Naive B cell (primary cell): ENCODE measurements at regions not wholly inside any gene's neighbourhood (a gene's known extent, or its start where the extent isn't known, plus 50 kb on each side); places are given as distances from the start of the nearest gene placed in this dataset.
"Not testable (repeated sequence)": the region's sequence is repeated elsewhere in the genome, so short reads cannot be mapped to it uniquely, and the experiment has no call there.

ENCODE experiments used
- ATAC-seq, 2 donors: fragments of 150-1000 bp; cut with Tn5 transposase; 2 replicates each; pipeline ENCODE4 v1.10.0; 2021; ENCODE audit warnings: low read depth in 2 of 2, mild to moderate bottlenecking in 2 of 2, moderate library complexity in 2 of 2
- DNase-seq: peaks from one replicate; pipeline ENCODE4 v3.0.0; 2022
- H3K27ac Mint-ChIP-seq, 6 donors: one replicate each; pipeline ENCODE4 v1.8.0; 2020 to 2022; ENCODE audit warnings: mild to moderate bottlenecking in 6 of 6, mixed read lengths in 6 of 6, moderate library complexity in 5 of 6, inconsistent platforms in 2 of 6
- H3K27me3 Mint-ChIP-seq, 3 donors: one replicate each; pipeline ENCODE4 v1.8.0; 2021 to 2022; ENCODE audit warnings: mixed read lengths in 3 of 3, mild to moderate bottlenecking in 1 of 3
- H3K36me3 Mint-ChIP-seq, 2 donors: one replicate each; pipeline ENCODE4 v1.8.0; 2020 to 2022; ENCODE audit warnings: mixed read lengths in 2 of 2, inconsistent platforms in 1 of 2, mild to moderate bottlenecking in 1 of 2
- H3K4me1 Mint-ChIP-seq, 3 donors: one replicate each; pipeline ENCODE4 v1.8.0; 2020 to 2022; ENCODE audit warnings: mixed read lengths in 3 of 3, inconsistent platforms in 1 of 3, mild to moderate bottlenecking in 1 of 3, moderate library complexity in 1 of 3
- H3K4me3 Mint-ChIP-seq, 8 donors: one replicate each; pipeline ENCODE4 v1.8.0; 2020 to 2022; ENCODE audit warnings: mild to moderate bottlenecking in 8 of 8, mixed read lengths in 8 of 8, moderate library complexity in 8 of 8, inconsistent platforms in 2 of 8
- H3K9me3 Mint-ChIP-seq, 7 donors: one replicate each; pipeline ENCODE4 v1.8.0; 2020 to 2022; ENCODE audit warnings: mixed read lengths in 7 of 7, mild to moderate bottlenecking in 5 of 7, inconsistent platforms in 2 of 7, moderate library complexity in 1 of 7

DNA sequence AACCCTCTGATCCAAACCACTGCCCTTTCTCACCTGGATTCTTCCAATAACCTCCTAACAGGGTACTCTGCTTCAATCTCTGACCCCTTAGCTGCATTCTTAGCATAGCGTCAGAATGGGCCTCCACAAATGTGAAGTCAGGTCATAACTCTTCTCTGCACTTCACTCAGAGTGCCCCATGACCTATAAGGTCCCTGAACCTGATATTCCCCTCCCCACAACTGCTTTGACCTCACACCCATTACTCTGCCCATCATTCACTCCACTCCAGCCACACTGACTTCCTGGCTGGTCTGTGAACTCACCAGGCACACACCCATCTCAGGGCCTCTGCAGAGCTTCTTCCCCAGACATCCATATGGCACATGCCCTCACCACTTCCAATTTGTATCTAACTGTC is 141.9 kb downstream of the ZNF281 start:
- Mint-ChIP-seq H3K4me3 (no peak overlapping the region), H3K36me3 (no peaks in the 10 kb centered on the region), H3K4me1 (peaks cover 17 to 26% (median 19%) of the 10 kb centered on the region in 3 donors), H3K9me3 (no peaks in the 10 kb centered on the region), H3K27ac (peak overlapping the region in 2 of 6 donors; percentile 5 to 76), H3K27me3 (no peaks in the 10 kb centered on the region)
- no peak for DNase-seq
- ATAC-seq: no peak

- peaks cover 17 to 26% (median 19%) of the 10 kb centered on the region in 3 donors for H3K4me1 Mint-ChIP-seq
- no peaks in the 10 kb centered on the region for H3K9me3 Mint-ChIP-seq
- H3K27ac Mint-ChIP-seq: no peak overlapping the region
- H3K36me3 Mint-ChIP-seq: no peaks in the 10 kb centered on the region
- DNase-seq (no peak), ATAC-seq (no peak)
- no peak overlapping the region for H3K4me3 Mint-ChIP-seq
- no peaks in the 10 kb centered on the region for H3K27me3 Mint-ChIP-seq
Observed at GRCh38 chr1:200267458-200267857, 142.4 kb downstream of the ZNF281 start.

GRCh38 chr1:200266871-200267270 is 143.0 kb downstream of the ZNF281 start:
- no peak overlapping the region for H3K27ac Mint-ChIP-seq
- ATAC-seq (no peak), DNase-seq (no peak)
- H3K9me3 Mint-ChIP-seq: no peaks in the 10 kb centered on the region
- peaks cover 17 to 28% (median 19%) of the 10 kb centered on the region in 3 donors for H3K4me1 Mint-ChIP-seq
- H3K27me3 Mint-ChIP-seq: no peaks in the 10 kb centered on the region
- no peaks in the 10 kb centered on the region for H3K36me3 Mint-ChIP-seq
- H3K4me3 Mint-ChIP-seq: no peak overlapping the region

GRCh38 chr1:200265881-200266280 is 144.0 kb downstream of the ZNF281 start:
- ATAC-seq (peak in 1 of 2 donors; percentile 30), DNase-seq (no peak)
- Mint-ChIP-seq H3K27me3 (no peaks in the 10 kb centered on the region), H3K9me3 (no peaks in the 10 kb centered on the region), H3K4me3 (no peak overlapping the region), H3K27ac (no peak overlapping the region), H3K36me3 (no peaks in the 10 kb centered on the region), H3K4me1 (peaks cover 17 to 28% (median 19%) of the 10 kb centered on the region in 3 donors)

GRCh38 chr1:200265104-200265503 is 144.7 kb downstream of the ZNF281 start:
- Mint-ChIP-seq H3K27ac (peak overlapping the region in 1 of 6 donors; percentile 34), H3K27me3 (no peaks in the 10 kb centered on the region), H3K9me3 (no peaks in the 10 kb centered on the region), H3K4me1 (peaks cover 17 to 26% (median 19%) of the 10 kb centered on the region in 3 donors), H3K36me3 (no peaks in the 10 kb centered on the region), H3K4me3 (no peak overlapping the region)
- DNase-seq: no peak
- ATAC-seq: no peak

DNA sequence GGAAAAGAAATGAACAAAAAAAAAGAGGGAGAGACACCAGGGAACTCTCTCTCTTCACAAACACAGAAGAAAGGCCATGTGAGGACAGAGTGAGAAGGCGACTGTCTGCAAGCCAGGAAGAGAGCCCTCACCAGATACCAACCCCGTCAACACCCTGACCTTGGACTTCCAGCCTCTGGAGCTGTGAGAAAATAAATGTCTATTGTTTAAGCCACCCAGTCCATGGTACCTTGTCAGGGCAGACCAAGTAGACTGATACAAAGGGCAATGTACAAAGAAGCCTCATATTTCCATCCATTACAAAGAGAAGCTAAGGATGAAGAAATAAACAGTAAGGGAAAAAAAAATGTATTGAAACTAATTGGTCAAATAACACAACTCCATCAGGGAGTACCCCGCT is 146.6 kb downstream of the ZNF281 start:
- H3K27ac Mint-ChIP-seq: peak overlapping the region in 1 of 6 donors; percentile 13
- H3K4me3 Mint-ChIP-seq: no peak overlapping the region

DNA sequence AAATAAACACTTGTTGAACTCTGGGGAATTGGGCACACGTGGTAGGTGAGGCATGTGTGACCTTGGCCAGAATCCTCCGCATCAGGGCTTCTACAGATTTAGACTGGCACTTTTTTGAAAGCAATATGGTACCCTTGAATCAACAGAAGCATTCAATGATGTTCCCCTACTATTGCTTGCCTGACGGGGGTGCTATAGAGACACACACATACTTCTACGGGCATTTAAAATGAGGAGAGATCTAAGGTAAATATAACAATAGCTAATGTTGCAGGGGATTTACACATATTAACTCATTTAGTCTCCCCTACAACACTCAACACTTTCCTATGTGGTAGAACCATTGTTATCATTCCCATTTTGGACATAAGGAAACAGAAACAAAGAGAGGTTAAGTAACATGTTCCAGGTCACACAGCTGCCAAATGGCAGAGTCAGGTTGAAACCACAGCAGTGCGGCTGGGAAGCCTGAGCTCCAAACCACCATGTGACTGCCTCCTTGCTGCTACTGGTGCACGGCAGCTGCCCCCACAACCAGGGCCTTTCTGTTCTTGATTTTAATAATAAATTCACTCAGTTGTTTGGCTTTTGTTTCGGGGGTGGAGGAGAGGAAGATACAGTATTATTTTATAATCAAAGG is 147.4 kb downstream of the ZNF281 start:
- no peak for ATAC-seq
- H3K4me3 Mint-ChIP-seq: no peak overlapping the region
- peaks cover 6 to 22% (median 18%) of the 10 kb centered on the region in 3 donors for H3K4me1 Mint-ChIP-seq
- H3K27me3 Mint-ChIP-seq: peaks cover 0 to under 1% (median 0%) of the 10 kb centered on the region in 3 donors
- H3K27ac Mint-ChIP-seq: peak overlapping the region in 1 of 6 donors; percentile 21
- H3K9me3 Mint-ChIP-seq: no peaks in the 10 kb centered on the region
- H3K36me3 Mint-ChIP-seq: no peaks in the 10 kb centered on the region
- no peak for DNase-seq

More for the DNA sequence above, 146.6 kb downstream of the ZNF281 start:
- Mint-ChIP-seq H3K36me3 (no peaks in the 10 kb centered on the region), H3K9me3 (no peaks in the 10 kb centered on the region), H3K4me1 (peaks cover 10 to 21% (median 15%) of the 10 kb centered on the region in 3 donors), H3K27me3 (no peaks in the 10 kb centered on the region)
- no peak for ATAC-seq
- DNase-seq: no peak

DNA sequence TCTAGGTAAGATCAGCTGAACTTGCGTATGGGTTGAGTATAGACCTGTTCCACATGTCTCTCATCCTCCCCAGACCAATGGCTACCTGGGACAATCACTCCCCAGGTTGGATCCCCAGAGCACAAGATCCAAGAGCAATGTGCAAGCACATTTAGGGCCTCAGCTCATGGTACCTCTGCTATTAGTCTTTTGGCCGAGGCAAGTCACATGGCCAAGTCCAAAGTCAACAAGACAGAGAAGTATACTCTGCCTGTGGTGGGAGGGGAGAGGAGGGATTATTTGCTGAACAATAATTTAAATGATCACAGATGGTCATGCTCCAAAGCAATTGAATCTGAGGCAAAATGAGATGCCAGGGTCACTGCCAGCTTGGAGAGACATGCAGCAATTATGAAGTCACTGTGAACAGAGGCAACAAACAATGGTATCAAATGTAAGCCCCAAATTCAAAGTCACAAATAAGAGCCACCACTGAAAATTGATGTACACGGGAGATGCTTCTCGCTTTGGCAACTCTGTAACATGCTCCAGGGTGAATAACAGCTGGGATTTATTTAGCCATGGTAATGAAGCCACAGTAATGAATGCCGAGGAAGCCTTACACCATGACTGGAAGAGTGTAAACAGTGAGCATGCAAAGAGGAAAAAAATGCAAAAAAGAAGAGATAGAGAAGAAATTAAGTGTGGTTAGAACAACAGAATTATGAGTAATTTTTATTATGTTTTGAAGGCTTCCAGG is 149.1 kb downstream of the ZNF281 start:
- no peak overlapping the region for H3K4me3 Mint-ChIP-seq
- ATAC-seq (no peak), DNase-seq (no peak)
- H3K27ac Mint-ChIP-seq: no peak overlapping the region
- H3K9me3 Mint-ChIP-seq: no peaks in the 10 kb centered on the region
- H3K36me3 Mint-ChIP-seq: no peaks in the 10 kb centered on the region
- peaks cover 3 to 17% (median 14%) of the 10 kb centered on the region in 3 donors for H3K4me1 Mint-ChIP-seq
- H3K27me3 Mint-ChIP-seq: peaks cover 0 to 9% (median 8%) of the 10 kb centered on the region in 3 donors

DNA sequence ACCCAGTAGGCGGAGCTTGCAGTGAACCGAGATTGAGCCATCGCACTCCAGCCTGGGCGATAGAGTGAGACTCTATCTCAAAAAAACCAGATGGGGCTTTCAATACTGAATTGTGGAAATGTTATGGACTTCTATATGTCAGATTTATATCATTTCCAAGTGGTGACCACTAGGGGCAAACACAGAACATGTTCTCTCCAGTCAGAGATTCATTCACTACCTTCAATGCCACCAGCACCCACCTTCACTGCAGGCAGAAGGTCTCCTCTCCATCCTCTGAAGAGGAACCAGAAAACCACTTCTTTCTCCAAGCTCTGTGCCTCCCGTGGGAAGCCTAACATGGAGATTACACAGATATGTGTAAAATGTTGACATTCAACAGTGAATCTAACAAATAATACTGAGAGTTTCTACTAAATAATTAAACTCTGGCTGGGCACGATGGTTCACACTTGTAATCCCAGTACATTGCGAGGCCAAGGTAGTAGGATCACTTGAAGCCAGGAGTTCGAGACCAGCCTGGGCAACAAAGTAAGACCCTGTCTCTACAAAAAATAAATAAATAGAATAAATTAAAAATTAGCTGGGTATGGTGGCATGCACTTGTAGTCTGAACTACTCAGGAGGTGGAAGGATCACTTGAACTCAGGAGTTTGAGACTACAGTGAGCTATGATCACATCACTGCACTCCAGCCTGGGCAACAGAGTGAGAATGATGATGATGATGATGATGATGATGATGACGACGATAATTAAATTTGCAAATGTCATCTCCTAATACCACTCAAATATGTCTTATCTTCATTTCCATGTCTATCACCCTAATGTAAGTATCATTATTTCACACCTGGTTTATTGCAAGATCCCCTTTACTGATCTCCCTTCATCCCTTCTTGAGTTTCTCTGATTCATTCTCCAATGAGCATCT is 151.1 kb downstream of the ZNF281 start:
- Mint-ChIP-seq H3K4me1 (peaks cover 0 to 9% (median 8%) of the 10 kb centered on the region in 3 donors), H3K4me3 (no peak overlapping the region), H3K36me3 (no peaks in the 10 kb centered on the region), H3K27me3 (peaks cover 0 to 9% (median 8%) of the 10 kb centered on the region in 3 donors), H3K27ac (peak overlapping the region in 2 of 6 donors; percentile 32 to 69), H3K9me3 (peaks cover 0 to 2% (median 0%) of the 10 kb centered on the region in 7 donors)
- ATAC-seq (peak; percentile 72 to 87), DNase-seq (peak; percentile 24)

DNA sequence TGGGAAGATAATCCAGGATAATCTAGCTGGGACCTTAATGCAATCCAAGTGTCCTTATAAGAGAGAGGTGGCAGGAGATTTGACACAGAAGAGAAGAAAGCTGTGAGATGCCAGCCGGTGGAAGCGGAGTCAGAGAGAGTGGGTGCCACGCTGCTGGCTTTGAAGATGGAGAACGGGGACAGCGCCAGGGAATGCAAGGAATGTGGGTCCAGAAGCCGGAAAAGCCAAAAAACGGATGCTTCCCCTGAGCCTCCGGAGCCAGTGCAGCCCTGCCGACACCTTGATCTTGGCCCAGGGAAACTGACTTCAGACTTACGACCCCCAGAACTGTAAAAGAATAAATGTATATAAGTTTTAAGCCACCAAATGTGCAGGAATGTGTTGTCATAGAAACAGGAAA is 152.6 kb downstream of the ZNF281 start:
- H3K27ac Mint-ChIP-seq: peak overlapping the region in 1 of 6 donors; percentile 3
- peaks cover 0 to 8% (median 8%) of the 10 kb centered on the region in 3 donors for H3K4me1 Mint-ChIP-seq
- DNase-seq (no peak), ATAC-seq (no peak)
- H3K4me3 Mint-ChIP-seq: no peak overlapping the region
- H3K36me3 Mint-ChIP-seq: no peaks in the 10 kb centered on the region
- H3K9me3 Mint-ChIP-seq: peaks cover 0 to 2% (median 0%) of the 10 kb centered on the region in 7 donors
- H3K27me3 Mint-ChIP-seq: peaks cover 0 to 9% (median 8%) of the 10 kb centered on the region in 3 donors

DNA sequence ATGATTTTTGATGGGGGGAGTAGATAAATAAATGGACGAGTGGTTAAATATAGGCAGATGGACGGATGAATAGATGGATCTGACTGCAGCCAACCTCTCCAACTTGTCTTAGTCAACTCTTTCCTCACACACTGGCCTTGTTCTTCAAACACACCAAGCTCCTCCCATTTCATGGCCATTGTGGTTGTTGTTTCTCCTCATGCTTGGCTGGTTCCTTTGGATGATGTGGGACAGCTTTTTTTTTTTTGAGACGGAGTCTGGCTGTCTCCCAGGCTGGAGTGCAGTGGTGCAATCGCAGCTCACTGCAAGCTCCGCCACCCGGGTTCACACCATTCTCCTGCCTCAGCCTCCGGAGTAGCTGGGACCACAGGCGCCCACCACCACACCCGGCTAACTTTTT is 155.2 kb downstream of the ZNF281 start:
- H3K9me3 Mint-ChIP-seq, H3K27ac Mint-ChIP-seq, H3K4me1 Mint-ChIP-seq, H3K36me3 Mint-ChIP-seq, ATAC-seq, H3K27me3 Mint-ChIP-seq, DNase-seq: not testable (repeated sequence)
- peak overlapping the region in 1 of 8 donors; percentile 45 for H3K4me3 Mint-ChIP-seq

DNA sequence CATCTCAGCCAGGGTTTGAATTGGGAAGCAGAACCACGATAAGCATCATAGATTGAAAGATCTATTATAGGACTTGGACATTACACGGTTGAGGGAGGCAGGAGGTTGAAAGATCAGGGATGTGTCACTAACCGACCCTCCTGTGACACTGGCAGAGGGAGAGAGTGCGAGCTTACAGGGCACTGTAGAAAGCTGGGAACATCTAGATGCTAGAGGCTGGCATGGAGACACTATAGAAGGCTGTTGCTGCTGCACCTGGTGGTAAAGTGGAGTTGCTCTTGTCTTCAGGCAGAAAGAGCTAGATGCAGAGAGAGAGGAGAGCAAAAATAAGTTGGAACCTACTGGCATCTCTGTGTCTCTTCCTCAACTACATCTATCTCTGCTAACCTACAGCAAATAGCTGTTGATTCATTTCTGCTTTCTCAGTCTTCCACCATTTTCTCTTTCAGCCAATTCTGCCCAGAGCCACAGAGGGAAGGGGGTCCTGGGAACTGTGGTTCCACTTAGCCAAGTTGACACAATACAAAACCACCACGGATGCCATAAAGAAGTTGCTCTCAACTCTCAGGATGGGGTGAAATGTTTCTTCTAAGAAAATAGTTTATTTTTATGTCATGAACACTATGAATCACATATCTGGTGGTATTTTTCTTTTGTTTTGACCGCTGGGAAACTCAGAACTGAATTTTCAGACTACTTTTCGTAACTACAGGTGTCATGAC is 155.9 kb downstream of the ZNF281 start:
- peaks cover 0 to 8% (median 6%) of the 10 kb centered on the region in 3 donors for H3K4me1 Mint-ChIP-seq
- ATAC-seq: no peak
- H3K36me3 Mint-ChIP-seq: no peaks in the 10 kb centered on the region
- peaks cover 0 to 2% (median 0%) of the 10 kb centered on the region in 7 donors for H3K9me3 Mint-ChIP-seq
- H3K27ac Mint-ChIP-seq: peak overlapping the region in 1 of 6 donors; percentile 18
- no peak for DNase-seq
- peaks cover 0 to 9% (median 8%) of the 10 kb centered on the region in 3 donors for H3K27me3 Mint-ChIP-seq
- H3K4me3 Mint-ChIP-seq: no peak overlapping the region

GRCh38 chr1:200252531-200252930 is 157.3 kb downstream of the ZNF281 start:
- H3K36me3 Mint-ChIP-seq: no peaks in the 10 kb centered on the region
- peaks cover 0 to 2% (median 0%) of the 10 kb centered on the region in 7 donors for H3K9me3 Mint-ChIP-seq
- ATAC-seq: no peak
- no peaks in the 10 kb centered on the region for H3K4me1 Mint-ChIP-seq
- no peak overlapping the region for H3K27ac Mint-ChIP-seq
- H3K4me3 Mint-ChIP-seq: no peak overlapping the region
- no peak for DNase-seq
- H3K27me3 Mint-ChIP-seq: peaks cover 3 to 13% (median 13%) of the 10 kb centered on the region in 3 donors
